ENCODE measurements at regions not wholly inside any gene's neighbourhood (a gene's known extent, or its start where the extent isn't known, plus 50 kb on each side); places are given as distances from the start of the nearest gene placed in this dataset.

- no peak for DNase-seq
Observed at GRCh38 chr10:4775808-4776207, 50.2 kb upstream of the AKR1E2 start.

GRCh38 chr10:4772202-4772570 is 53.8 kb upstream of the AKR1E2 start:
- DNase-seq, result no peak

GRCh38 chr10:4771554-4772201 is 54.3 kb upstream of the AKR1E2 start:
- no peak for DNase-seq

- no peak for DNase-seq
Observed at GRCh38 chr10:4770801-4771553, 55.0 kb upstream of the AKR1E2 start.

- DNase-seq, result no peak
Observed at GRCh38 chr10:4768416-4768815, 57.6 kb upstream of the AKR1E2 start.

GRCh38 chr10:4767033-4767814 is 58.8 kb upstream of the AKR1E2 start:
- no peak for DNase-seq

- no peak for DNase-seq
Observed at GRCh38 chr10:4766454-4766853, 59.6 kb upstream of the AKR1E2 start.

- no peak for DNase-seq
Observed at GRCh38 chr10:4765428-4765827, 60.6 kb upstream of the AKR1E2 start.

GRCh38 chr10:4763960-4764428 is 62.0 kb upstream of the AKR1E2 start:
- no peak for DNase-seq

GRCh38 chr10:4763513-4763912 is 62.5 kb upstream of the AKR1E2 start:
- no peak for DNase-seq

GRCh38 chr10:4758256-4758655 is 67.8 kb upstream of the AKR1E2 start:
- DNase-seq, result no peak

GRCh38 chr10:4755286-4755989 is 70.6 kb upstream of the AKR1E2 start:
- no peak for DNase-seq

- DNase-seq, result no peak
Observed at GRCh38 chr10:4754143-4754542, 71.9 kb upstream of the AKR1E2 start.

- DNase-seq, result no peak
Observed at GRCh38 chr10:4751211-4751610, 74.8 kb upstream of the AKR1E2 start.

GRCh38 chr10:4749271-4749574 is 76.8 kb upstream of the AKR1E2 start:
- no peak for DNase-seq

- DNase-seq, result no peak
Observed at GRCh38 chr10:4748491-4749270, 77.3 kb upstream of the AKR1E2 start.

GRCh38 chr10:4742217-4742616 is 83.8 kb upstream of the AKR1E2 start:
- no peak for DNase-seq

GRCh38 chr10:4740471-4740870 is 85.5 kb upstream of the AKR1E2 start:
- DNase-seq, result no peak

- DNase-seq, result no peak
Observed at GRCh38 chr10:4736608-4737007, 89.4 kb upstream of the AKR1E2 start.

- no peak for DNase-seq
Observed at GRCh38 chr10:4736183-4736582, 89.8 kb upstream of the AKR1E2 start.

- DNase-seq, result no peak
Observed at GRCh38 chr10:4733843-4734224, 92.2 kb upstream of the AKR1E2 start.

- DNase-seq, result no peak
Observed at GRCh38 chr10:4733150-4733842, 92.7 kb upstream of the AKR1E2 start.

All from femur (tissue), 1 donor.